HUES48 (cell line): ENCODE measurements at regions not wholly inside any gene's neighbourhood (a gene's known extent, or its start where the extent isn't known, plus 50 kb on each side); places are given as distances from the start of the nearest gene placed in this dataset.

Experiments used
- H3K27ac ChIP-seq: one replicate; pipeline ENCODE4 v1.7.0; 2013; ENCODE audit warnings: low read depth, low read length, inconsistent platforms
- H3K27me3 ChIP-seq: 2 replicates; pipeline ENCODE4 v1.6.1; 2013; ENCODE audit warnings: mild to moderate bottlenecking, low read length; ENCODE audit not compliant: control insufficient read depth, insufficient read depth
- H3K36me3 ChIP-seq: 2 replicates; pipeline ENCODE4 v1.6.1; 2013; ENCODE audit warnings: low read length; ENCODE audit not compliant: control insufficient read depth, insufficient read depth
- H3K4me1 ChIP-seq: 2 replicates; pipeline ENCODE4 v1.6.1; 2013; ENCODE audit warnings: mild to moderate bottlenecking, low read length; ENCODE audit not compliant: control insufficient read depth, insufficient read depth
- H3K4me3 ChIP-seq: 2 replicates; pipeline ENCODE4 v1.5.1; 2013; ENCODE audit warnings: mild to moderate bottlenecking, low read depth, low read length
- H3K9ac ChIP-seq: 2 replicates; pipeline ENCODE4 v1.6.1; 2013; ENCODE audit warnings: mild to moderate bottlenecking, low read depth, low read length, moderate library complexity
- H3K9me3 ChIP-seq: 2 replicates; pipeline ENCODE4 v1.6.1; 2013; ENCODE audit warnings: low read length; ENCODE audit not compliant: control insufficient read depth, insufficient read depth

DNA sequence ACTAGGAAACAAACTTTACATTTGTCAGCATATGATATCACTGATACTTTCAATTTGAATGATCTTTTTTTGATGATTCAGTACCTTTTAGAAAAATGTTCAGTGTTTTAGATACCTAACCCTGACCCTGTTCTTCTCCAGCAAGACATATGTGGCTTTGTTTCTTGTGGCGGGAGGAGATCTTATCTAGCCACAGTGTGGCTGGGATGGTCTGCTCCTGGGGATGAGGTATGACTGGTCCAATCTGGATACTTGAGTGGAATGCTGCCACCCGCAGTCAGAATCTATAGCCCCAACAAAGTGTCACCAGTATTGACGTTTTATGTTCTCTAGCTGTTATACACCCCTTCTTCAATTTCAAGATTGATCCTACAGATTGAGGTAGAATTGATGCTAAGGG, 439.0 kb upstream of the GOLIM4 start:
- Histone ChIP-seq H3K9ac (no peak overlapping the region), H3K4me3 (no peak overlapping the region), H3K4me1 (peaks cover 46% of the 10 kb centered on the region), H3K27me3 (no peaks in the 10 kb centered on the region), H3K36me3 (no peaks in the 10 kb centered on the region), H3K27ac (no peak overlapping the region), H3K9me3 (no peaks in the 10 kb centered on the region)

DNA sequence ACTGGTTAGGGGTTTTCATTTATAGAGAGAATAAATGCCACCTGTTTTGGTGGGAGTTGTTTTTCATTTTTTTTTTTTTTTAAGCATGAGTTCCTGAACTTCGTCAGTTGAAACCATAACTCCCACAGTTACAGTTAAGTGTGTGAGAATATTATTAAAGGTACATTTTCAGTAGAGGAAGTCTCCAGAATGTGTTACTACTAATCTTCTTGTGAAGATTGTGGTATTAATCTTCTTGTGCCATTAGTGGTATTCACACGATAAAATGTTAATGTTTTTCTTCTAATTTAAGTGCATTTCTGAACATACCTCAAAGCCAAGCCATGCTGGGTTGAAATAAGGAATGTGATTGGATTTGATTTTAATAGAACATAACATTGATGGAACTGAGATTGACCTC, 437.9 kb upstream of the GOLIM4 start:
- Histone ChIP-seq H3K27ac (no peak overlapping the region), H3K4me1 (peaks cover 46% of the 10 kb centered on the region), H3K27me3 (no peaks in the 10 kb centered on the region), H3K4me3 (no peak overlapping the region), H3K9me3 (no peaks in the 10 kb centered on the region), H3K9ac (no peak overlapping the region), H3K36me3 (no peaks in the 10 kb centered on the region)

DNA sequence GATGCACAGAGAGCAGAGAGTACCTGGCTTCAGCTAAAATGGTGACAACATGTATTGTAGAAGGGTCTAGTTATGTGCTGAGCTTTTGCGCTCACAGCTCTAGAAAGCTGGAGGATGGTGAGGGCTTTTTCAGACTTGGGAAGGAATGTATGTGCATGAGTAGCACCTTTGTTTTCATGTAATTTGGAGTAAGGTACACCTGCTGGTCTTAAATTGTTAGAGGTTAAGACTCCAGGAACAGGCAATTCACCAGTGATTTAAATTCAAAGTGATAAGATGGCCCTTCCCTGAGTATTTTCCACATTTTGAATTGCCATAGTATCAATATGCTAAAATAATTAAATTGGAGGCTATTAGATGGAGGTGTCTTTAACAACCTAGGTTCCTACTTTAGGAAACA, 436.4 kb upstream of the GOLIM4 start:
- H3K4me3 ChIP-seq = peak overlapping the region; percentile 8; the same call in 1 of the 2 replicates
- no peaks in the 10 kb centered on the region for H3K9me3 ChIP-seq
- peaks cover 54% of the 10 kb centered on the region for H3K4me1 ChIP-seq
- H3K27me3 ChIP-seq = no peaks in the 10 kb centered on the region
- H3K27ac ChIP-seq = peak overlapping the region; percentile 87
- no peaks in the 10 kb centered on the region for H3K36me3 ChIP-seq
- peak overlapping the region; percentile 56; the same call in 1 of the 2 replicates for H3K9ac ChIP-seq

DNA sequence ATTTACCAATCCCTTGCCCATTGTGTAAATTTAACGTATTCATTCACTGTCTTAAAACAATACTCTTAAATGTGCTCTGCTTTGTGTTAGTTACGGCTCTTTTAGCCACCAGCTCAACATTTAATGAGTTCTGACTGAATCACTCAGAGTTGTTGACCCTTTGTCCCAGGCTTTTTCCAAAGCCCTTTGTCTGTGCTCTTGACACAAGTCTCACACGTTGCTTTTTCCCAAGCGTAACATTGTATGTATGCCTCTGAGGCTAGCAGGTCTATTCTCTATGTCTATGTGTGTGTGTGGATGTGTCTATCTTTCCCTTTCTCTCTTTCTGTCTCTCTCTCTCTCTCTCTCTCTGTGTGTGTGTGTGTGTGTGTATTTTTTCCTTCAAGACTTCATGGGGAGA, 435.4 kb upstream of the GOLIM4 start:
- H3K27ac ChIP-seq = peak overlapping the region; percentile 87
- no peaks in the 10 kb centered on the region for H3K27me3 ChIP-seq
- H3K36me3 ChIP-seq = no peaks in the 10 kb centered on the region
- peaks cover 60% of the 10 kb centered on the region for H3K4me1 ChIP-seq
- H3K9me3 ChIP-seq = no peaks in the 10 kb centered on the region
- peak overlapping the region; percentile 56 for H3K9ac ChIP-seq
- no peak overlapping the region for H3K4me3 ChIP-seq

DNA sequence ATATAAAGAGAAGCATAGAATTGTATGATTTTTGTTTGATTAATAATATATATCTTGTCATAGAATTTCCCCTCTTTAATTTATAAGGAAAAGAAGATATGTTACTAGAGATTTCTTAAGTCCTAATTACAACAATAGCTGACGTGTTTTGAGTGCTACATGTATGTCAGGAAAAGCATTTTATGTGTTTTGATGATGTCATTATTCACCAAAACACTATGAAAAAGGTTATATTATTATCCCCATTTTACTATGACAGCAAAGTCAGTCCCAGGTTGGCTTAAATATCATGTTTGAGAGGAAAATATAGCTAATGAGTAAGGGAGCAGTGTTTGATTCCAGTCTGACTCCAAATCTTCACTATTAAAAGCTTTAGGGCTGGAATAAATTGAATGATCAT, 428.4 kb upstream of the GOLIM4 start:
- Histone ChIP-seq H3K27ac (no peak overlapping the region), H3K4me1 (peaks cover 22% of the 10 kb centered on the region; the same call in 1 of the 2 replicates), H3K9ac (no peak overlapping the region), H3K27me3 (no peaks in the 10 kb centered on the region), H3K4me3 (no peak overlapping the region), H3K36me3 (no peaks in the 10 kb centered on the region), H3K9me3 (no peaks in the 10 kb centered on the region)

DNA sequence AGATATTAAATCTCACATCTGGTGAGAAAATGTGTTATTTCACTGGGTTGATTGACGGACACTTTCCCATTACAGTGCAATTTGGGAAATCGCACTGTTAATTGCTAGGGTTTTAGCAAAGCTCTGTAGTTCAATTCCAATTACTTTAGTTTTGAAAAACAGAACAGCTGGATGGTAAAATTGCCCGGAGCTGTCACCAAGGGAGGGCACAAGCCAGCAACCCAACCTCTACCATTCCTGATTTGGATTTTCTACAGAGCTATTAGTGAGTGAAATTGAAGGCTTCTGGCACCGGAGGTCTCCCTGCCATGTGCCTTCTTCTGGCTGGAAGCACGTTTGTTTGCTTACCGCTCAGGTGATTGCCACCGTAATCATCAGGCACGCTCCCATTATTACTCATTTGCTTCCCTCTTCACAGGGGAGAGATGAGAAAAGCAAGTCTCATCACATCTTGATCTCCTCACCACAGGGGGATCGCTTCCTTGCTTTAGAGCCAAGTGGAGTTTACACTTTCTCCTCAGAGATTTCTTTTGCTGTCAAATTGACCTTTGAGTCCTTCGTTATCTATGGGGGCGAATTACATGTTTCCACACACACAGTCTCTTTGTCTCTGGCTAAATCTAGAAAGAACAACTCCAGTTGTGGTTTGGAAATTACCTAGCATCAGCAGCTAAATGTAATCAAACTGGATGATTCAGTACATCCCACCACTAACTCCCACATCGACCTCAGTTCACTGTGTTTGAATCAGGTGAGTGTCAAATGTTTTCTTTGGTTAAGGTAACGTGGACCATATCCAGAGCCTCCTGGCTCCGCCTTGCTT, 421.7 kb upstream of the GOLIM4 start:
- Histone ChIP-seq H3K9me3 (no peaks in the 10 kb centered on the region), H3K36me3 (no peaks in the 10 kb centered on the region), H3K4me3 (no peak overlapping the region), H3K27me3 (no peaks in the 10 kb centered on the region), H3K4me1 (peaks cover 50% of the 10 kb centered on the region), H3K9ac (no peak overlapping the region), H3K27ac (no peak overlapping the region)

DNA sequence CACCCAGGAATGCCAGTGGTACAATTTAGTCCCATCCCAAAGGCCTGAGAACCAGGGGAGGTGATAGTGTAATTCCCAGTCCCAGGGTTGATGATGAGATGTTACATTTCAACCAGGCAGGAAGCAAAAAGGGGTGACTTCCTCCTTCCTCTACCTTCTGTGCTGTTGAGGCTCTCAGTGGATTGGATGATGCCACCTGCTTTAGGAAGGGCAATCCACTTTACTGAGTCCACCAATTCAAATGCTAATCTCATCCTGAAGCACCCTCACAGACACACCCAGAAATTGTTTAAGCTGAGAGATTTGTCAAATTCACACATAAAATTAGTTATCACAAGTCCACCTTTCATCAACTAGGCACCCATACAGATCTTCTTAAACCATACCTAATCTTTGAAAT, 418.5 kb upstream of the GOLIM4 start:
- Histone ChIP-seq H3K9me3 (no peaks in the 10 kb centered on the region), H3K27me3 (no peaks in the 10 kb centered on the region), H3K4me3 (no peak overlapping the region), H3K9ac (no peak overlapping the region), H3K27ac (no peak overlapping the region), H3K36me3 (no peaks in the 10 kb centered on the region), H3K4me1 (peaks cover 51% of the 10 kb centered on the region)

DNA sequence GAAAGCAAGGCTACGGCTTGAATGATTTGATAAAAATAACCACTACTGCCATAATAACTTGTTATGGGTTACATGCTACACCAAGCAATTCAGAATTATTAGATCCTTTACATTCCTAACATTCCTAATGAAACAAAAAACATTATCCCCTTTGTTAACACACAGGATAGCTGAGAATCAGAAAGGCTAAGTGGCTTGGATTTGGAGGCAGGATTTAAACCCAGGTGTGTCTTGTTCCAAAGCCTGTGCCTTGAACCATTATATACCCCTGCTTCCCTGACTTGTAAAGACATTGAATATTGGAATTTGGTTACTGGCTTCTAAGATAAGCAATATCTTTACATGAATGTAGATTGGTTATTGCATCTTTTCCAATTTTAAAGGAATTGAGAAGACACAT, 417.1 kb upstream of the GOLIM4 start:
- Histone ChIP-seq H3K27me3 (no peaks in the 10 kb centered on the region), H3K27ac (no peak overlapping the region), H3K36me3 (no peaks in the 10 kb centered on the region), H3K4me3 (no peak overlapping the region), H3K9me3 (no peaks in the 10 kb centered on the region), H3K4me1 (peaks cover 42% of the 10 kb centered on the region), H3K9ac (peak overlapping the region; percentile 5; the same call in 1 of the 2 replicates)

DNA sequence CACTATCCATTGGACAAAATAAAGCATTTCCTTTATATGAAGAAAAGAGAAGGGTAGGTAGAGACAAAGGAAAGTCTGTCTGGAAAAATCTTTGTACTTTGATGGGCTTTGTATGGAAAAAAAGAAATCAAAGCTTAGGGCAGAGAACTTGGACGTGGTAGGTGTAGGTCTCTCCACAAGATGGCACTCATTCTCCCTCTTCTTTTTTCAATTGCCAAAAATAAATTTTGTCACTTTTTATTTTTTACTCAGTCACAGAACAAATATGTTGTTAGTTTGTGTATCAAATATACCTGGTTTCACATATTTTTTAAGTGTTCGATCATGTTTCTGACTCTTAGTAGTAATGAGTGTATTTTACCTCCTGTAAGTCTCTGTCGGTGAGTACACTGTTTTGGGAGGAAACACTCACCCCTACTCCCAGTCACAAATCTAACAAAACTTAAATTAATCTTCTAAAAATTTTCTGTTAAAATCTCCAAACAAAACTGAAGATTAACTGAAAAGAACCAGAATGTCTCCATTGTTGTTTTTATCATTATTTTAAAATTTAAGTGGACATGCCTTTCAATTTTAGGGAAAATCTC, 415.8 kb upstream of the GOLIM4 start:
- Histone ChIP-seq H3K4me1 (peaks cover 32% of the 10 kb centered on the region), H3K4me3 (no peak overlapping the region), H3K27ac (no peak overlapping the region), H3K9me3 (no peaks in the 10 kb centered on the region), H3K36me3 (no peaks in the 10 kb centered on the region), H3K9ac (no peak overlapping the region), H3K27me3 (no peaks in the 10 kb centered on the region)

DNA sequence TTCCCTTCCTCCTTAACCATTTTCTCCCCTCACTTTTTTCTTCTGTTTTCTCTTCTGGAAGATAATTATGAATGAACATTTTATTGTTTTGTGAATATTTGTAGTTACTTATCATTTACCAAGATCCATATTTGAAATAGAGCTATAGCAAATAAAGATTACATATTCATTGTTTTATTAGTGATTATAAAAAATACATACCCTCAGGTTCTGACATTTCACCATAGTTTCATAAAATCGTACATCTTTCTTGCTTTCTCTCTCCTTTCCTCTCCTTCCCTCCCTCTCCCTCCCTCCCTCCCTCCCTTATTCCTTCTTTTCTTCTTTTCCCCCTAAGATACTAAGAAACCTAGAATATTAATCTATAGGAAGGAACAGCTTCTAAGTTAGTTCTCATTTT, 410.9 kb upstream of the GOLIM4 start:
- Histone ChIP-seq H3K9me3 (no peaks in the 10 kb centered on the region), H3K27me3 (no peaks in the 10 kb centered on the region), H3K4me3 (no peak overlapping the region), H3K9ac (no peak overlapping the region), H3K4me1 (peaks cover 2% of the 10 kb centered on the region; the same call in 1 of the 2 replicates), H3K36me3 (no peaks in the 10 kb centered on the region), H3K27ac (no peak overlapping the region)

DNA sequence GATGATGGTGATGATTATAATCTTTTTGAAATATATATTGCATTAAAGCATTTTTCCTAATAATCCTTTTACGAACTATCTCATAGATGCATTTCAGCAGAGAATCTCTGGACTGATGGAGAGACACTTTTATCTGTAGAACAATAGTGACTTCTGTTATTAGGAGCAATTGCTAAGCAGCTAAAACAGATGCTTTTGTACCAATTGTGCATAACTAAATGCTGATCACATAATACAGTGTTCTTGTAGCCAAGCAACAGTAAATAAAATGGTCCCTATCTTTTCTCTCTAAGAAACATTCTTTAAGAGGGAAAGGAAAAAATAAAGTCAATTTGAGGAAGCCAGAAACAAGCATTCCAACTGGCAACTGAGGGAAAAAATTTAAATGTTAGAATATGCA, 405.8 kb upstream of the GOLIM4 start:
- Histone ChIP-seq H3K9me3 (no peaks in the 10 kb centered on the region), H3K4me1 (no peaks in the 10 kb centered on the region), H3K27ac (no peak overlapping the region), H3K36me3 (no peaks in the 10 kb centered on the region), H3K4me3 (no peak overlapping the region), H3K27me3 (no peaks in the 10 kb centered on the region), H3K9ac (no peak overlapping the region)
